Islet of Langerhans (tissue), 1 donor: ENCODE measurements at regions not wholly inside any gene's neighbourhood (a gene's known extent, or its start where the extent isn't known, plus 50 kb on each side); places are given as distances from the start of the nearest gene placed in this dataset.

Experiments used
- FAIRE-seq: peaks from one replicate; lab custom pipeline; 2011; peaks lifted over from hg19 to GRCh38; lab: Jason Lieb, UNC

- FAIRE-seq: no peak
These were observed 87.8 kb downstream of the PMP22 start for GRCh38 chr17:15177343-15177742.

DNA sequence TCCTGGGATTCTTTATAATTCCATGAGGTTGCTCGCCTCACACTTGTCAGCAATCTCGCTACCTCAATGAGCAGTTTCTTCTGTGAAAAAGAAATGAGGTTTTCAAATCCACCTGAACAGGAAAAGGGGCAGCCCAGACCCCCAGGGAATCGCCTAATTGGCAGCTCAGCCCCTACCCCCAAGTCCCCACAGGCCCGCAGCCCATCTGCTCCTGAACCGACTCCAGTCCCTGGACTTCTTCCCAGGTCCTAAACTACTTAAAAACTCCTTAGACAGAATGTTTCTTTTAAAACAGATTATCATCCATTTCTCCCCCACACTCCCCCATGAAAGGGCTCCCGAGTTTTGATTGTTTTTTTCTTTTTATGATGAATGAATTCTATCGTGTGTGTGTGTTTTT, 89.8 kb downstream of the PMP22 start:
- no peak for FAIRE-seq

GRCh38 chr17:15171167-15172047, 93.7 kb downstream of the PMP22 start:
- FAIRE-seq: peak; percentile 90

DNA sequence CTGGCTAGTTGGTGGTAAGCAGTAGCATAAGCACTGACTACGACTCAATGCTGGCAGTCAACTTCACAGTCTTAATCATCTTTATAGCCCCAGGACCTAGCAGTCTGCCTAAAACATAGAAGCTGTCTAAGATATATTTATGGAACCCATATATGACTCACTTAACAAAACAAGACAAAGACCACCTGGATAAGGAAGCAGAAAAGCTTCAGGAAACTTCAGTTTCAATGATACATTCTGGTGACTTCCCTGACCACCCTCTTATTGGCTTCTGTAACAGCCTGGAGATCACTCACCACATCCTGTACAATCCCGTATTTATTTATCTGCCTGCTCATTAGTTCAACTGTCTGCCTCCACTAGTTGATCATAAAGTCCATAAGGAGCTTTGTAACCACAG, 95.5 kb downstream of the PMP22 start:
- FAIRE-seq: no peak

DNA sequence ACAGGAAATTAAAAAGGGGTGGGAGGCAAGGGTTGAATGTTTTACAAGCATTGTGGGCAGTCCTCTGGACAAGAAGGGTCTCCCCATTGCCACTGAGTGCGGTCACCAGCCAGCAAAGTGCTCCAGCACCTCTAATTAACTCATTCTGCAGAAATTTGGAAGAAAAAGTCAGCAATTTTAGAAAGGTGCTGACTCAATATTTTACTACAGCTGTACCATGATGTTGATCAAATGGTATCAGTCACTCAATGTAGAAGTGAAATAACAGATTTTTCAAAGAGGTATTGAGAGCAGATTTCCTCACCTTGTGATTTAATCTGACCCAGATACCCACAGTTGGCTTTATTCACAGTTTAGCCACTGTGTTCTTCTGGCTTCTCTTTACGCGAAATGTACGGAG, 96.7 kb downstream of the PMP22 start:
- FAIRE-seq: no peak

GRCh38 chr17:15161395-15161794, 103.7 kb downstream of the PMP22 start:
- FAIRE-seq: no peak

- FAIRE-seq: no peak
These were observed 108.1 kb downstream of the PMP22 start for GRCh38 chr17:15157051-15157450.

DNA sequence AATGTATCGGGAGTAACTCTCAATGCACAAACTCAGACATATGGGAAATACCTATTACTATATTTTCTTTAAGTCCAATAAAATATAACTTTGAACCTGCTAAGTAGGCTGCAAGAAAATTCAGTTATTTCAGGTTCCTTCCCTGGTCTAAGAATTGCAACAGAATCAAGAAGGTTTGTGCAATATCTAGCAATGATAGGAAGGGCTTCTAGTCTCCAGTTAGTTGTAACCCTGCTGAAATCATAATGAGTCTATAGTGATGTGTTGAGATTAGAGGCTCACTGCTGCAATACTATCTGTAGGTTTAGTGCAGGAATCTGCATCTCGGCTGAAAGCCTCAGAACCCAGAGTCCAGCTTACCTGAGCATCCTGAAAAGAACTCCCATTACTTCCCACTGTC, 110.5 kb downstream of the PMP22 start:
- no peak for FAIRE-seq

GRCh38 chr17:15145621-15146020, 119.5 kb downstream of the PMP22 start:
- no peak for FAIRE-seq

- no peak for FAIRE-seq
These were observed 121.6 kb downstream of the PMP22 start for GRCh38 chr17:15143524-15143923.

DNA sequence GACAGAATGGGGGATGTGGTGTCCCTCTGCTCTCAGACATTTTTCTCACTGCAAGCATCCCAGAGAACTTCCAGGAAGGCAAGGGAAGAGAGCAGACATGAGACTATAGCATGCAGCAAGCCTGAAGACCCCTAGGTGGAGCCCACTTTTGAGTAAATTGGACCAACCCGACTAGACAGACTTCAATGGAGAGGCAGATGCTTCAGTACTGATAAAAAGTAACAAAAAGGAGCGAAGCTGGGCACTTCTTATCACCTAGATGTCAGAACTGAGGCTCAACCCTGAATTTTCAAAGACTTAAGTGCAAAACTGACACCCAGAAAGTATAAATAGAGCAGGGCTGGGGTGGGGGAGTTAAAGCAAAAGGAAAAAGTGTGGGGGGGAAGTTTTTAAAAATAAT, 130.8 kb downstream of the PMP22 start:
- FAIRE-seq: no peak

- FAIRE-seq: no peak
These were observed 131.3 kb downstream of the PMP22 start for GRCh38 chr17:15133826-15134225.

DNA sequence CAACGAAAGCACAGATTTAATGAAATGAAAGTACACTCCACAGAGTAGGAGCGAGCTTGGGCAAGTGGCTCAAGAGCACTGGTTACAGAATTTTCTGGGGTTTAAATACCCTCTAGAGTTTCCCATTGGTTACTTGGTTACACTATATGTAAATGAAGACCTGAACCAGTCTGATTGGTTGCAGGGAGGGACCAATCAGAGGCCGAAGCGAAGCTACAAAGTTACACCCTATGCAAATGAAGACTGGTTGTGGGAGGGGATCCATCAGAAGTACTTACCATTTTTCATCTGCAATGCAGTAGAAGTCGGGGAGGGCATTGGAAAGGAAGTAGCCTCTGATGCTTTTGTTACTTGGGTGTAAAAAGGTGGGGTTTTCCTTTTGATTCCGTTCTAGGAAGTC, 132.0 kb downstream of the PMP22 start:
- no peak for FAIRE-seq

DNA sequence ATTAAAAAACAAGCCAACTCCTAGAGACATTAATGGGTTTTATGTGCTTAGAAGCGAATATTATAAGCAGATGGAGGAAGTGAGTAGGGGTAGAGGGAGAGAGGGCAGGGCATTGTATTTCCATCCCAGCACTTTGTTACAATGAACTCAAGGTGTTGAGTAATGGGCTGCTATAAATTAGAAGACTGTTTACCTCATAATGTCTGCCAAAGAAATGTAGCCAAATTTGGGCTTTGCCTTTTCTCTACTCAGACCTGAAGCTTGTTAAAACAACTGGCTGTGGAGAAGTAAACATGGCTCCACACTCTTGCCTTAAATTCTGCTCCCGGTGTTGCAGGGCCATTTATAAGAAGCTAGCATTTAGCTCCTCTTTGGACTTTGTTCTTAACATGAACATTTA, 134.7 kb downstream of the PMP22 start:
- FAIRE-seq: no peak

DNA sequence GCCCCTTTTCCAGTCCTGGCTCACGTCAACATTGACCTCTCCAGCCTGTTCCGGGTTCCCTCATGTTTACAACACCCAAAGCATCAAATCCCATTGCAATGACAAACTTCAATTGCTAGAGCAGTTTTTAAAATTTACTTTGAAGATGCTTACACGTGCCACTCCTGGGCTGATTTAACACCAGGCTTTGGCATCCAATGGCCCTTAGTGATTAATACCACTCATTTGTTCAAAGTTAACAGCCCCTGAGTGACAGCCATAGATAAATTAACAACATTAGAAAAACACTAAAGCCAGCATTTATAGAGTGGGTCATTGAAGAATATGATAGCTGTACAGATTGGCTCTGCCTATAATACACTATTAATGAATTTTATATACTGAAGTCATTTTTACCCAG, 135.1 kb downstream of the PMP22 start:
- no peak for FAIRE-seq

DNA sequence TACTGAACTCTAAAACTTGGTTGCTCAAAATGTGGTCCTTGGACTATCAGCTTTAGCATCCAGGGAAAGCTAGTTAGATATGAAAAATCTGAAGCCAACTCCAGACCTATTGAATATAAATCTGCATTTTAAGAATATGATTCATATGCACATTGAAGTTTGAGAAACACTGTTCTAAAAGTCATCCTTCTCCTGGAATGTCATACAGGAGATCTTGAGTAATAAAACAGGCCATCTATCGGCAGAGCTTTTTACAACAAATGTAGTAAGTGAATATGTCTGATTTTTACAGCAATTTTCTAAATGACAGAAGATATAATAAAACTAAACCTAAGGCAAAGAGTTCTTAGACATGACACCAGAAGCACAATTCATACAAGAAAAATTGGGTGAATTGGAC, 140.4 kb downstream of the PMP22 start:
- no peak for FAIRE-seq

GRCh38 chr17:15124264-15124595, 140.9 kb downstream of the PMP22 start:
- FAIRE-seq: no peak

GRCh38 chr17:15123593-15124263, 141.4 kb downstream of the PMP22 start:
- FAIRE-seq: no peak

- FAIRE-seq: no peak
These were observed 142.3 kb downstream of the PMP22 start for GRCh38 chr17:15122857-15123256.

GRCh38 chr17:15121426-15121825, 143.7 kb downstream of the PMP22 start:
- FAIRE-seq: no peak

DNA sequence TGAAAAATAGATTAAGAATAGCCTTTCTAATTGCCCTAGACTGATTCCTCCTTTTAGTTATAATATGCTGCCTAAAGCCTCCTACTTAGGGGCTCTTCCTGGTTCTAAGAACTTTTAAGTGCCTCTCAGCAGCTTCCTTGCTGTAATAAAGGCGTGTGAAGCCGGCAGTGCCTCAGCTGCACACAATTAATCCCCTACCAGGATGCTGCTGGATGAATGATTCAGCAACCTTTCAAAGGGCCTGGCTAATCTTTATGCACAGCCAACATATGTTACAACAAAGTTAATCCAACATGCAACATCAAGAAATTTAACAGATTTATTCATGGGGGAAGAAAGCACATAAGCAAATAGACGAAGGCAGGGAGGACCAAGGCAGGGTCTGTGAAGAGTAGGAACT, 145.2 kb downstream of the PMP22 start:
- no peak for FAIRE-seq

- no peak for FAIRE-seq
These were observed 147.9 kb downstream of the PMP22 start for GRCh38 chr17:15117239-15117638.

DNA sequence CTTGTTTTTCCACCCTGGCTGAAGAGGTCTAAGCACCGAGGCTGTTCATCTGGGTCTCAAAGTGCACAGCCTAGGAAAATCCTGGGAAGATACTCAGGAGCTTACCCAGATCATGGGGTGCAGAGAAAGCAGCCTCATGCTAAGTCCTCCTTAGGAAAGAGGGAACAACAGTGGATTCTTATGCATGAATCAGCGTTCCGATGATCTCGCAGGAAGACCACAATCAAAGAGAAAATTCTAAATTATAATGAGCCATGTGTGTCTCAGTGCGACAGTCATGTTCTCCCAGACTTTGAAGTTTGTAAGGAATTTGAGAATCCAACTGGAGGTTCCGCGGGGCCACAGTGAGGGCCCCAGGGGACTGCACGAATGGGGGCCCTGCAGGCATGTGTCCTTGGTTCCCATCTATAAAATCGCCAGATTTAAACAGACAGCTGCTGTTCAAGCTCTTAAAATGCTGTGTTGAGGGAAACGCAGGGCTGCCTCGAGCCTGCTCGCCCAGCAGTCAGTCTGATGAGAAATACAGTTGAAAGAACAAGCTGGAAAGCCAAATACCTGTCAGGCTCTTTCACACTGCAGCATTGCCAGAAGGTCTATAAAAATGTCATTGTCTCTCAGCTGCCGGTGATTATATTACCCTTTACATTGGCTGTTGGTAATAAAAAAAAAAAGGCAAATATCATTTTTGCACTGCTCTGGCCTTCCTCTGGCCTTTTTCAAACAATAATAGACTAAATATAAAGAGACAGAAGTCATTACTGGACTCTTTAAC, 152.1 kb downstream of the PMP22 start:
- FAIRE-seq: no peak
